ENCODE measurements at regions not wholly inside any gene's neighbourhood (a gene's known extent, or its start where the extent isn't known, plus 50 kb on each side); places are given as distances from the start of the nearest gene placed in this dataset.

GRCh38 chr6:18550119-18550518, 163.0 kb downstream of the RNF144B start:
- TF ChIP-seq, protein P1, sequence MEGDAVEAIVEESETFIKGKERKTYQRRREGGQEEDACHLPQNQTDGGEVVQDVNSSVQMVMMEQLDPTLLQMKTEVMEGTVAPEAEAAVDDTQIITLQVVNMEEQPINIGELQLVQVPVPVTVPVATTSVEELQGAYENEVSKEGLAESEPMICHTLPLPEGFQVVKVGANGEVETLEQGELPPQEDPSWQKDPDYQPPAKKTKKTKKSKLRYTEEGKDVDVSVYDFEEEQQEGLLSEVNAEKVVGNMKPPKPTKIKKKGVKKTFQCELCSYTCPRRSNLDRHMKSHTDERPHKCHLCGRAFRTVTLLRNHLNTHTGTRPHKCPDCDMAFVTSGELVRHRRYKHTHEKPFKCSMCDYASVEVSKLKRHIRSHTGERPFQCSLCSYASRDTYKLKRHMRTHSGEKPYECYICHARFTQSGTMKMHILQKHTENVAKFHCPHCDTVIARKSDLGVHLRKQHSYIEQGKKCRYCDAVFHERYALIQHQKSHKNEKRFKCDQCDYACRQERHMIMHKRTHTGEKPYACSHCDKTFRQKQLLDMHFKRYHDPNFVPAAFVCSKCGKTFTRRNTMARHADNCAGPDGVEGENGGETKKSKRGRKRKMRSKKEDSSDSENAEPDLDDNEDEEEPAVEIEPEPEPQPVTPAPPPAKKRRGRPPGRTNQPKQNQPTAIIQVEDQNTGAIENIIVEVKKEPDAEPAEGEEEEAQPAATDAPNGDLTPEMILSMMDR (IDR thresholded peaks at IDR 0.05), result no peak
- TF ChIP-seq POLR2A (IDR thresholded peaks at IDR 0.05) (no peak), POLR2AphosphoS5 (IDR thresholded peaks at IDR 0.05) (no peak), EP300 (IDR thresholded peaks at IDR 0.05) (no peak)
